GM19455 (cell line): ENCODE measurements at regions not wholly inside any gene's neighbourhood (a gene's known extent, or its start where the extent isn't known, plus 50 kb on each side); places are given as distances from the start of the nearest gene placed in this dataset.

Experiments
- ATAC-seq: cut with Tn5 transposase; IDR thresholded peaks from one replicate; pipeline ENCODE4 v1.9.1; 2021; ENCODE audit not compliant: unreplicated experiment

DNA sequence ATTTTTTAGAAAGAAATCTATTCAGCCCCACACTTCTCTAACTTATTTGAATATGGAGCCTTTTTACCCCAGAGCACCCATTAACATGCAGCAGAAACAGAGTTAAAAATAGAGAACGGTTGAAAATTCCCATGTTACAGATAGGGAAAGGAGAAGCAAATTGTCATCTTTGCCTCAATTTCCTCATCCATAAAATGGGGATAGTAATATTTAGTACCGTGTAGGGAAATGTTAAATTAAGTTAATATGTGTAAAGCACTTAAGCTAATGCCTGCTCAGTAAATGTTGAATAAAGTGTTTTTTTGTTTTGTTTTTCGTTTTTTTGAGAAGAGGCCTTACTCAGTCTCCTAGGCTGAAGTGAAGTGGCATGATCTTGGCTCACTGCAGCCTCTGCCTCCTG, 50.3 kb downstream of the NAV1 start:
- ATAC-seq, result no peak

DNA sequence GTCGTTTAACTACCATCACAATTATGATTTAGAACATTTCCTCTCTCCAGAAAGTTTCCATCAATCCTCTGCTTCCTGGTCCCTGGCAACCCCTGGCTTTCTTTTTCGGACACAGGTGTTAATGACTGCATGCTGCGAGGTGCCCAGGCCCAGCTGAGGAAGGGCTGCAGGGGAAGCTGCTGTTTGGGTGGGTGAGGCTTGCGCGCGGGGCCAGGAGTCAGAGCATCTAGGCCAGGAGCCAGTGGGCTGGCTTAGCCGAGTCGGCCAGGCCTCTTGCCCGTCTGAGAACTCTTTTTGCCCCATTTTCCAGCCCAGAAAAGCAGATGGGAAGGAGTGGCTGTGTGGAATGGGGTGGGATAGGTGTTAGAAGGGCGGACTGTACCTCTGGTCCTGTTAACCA, 51.5 kb downstream of the NAV1 start:
- no peak for ATAC-seq

DNA sequence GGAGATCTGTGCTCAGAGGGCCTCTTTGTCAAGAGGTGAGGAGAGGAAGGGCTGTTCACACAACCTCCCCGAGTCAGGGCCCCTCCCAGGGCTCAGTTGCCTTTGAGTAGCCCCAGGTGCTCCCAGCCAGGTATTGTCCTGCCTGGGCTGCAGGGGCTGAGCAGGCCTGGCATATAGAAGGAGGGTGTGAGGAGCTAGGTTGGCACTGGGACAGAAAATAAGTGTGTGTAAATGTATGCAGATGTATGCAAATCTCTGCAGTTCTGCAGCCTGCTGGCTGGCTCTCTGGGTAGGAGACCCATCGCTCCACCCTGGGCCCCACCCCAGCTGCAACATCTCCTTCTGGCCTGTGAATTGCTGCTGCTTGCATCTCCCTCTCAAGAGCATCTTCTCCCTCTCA, 52.4 kb downstream of the NAV1 start:
- no peak for ATAC-seq

DNA sequence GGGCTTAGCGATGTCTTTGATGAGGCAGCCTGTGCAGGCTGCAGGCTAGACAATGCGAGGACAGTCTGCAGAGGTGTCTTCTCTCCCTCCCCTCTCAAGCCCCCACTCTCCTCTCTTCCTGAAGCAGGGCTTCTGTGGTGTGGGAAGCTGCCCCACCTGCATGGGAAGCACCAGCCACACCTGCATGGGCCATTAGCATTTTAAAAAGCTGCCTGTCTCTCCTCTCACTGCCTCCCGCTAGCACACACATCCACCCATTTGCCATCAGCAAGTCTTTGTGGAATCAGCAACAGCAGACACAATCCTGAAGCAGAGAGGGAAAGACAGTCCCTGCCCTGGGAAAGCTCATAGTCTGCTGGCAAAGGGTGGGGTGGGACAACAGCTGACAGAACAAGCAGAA, 53.1 kb downstream of the NAV1 start:
- no peak for ATAC-seq

DNA sequence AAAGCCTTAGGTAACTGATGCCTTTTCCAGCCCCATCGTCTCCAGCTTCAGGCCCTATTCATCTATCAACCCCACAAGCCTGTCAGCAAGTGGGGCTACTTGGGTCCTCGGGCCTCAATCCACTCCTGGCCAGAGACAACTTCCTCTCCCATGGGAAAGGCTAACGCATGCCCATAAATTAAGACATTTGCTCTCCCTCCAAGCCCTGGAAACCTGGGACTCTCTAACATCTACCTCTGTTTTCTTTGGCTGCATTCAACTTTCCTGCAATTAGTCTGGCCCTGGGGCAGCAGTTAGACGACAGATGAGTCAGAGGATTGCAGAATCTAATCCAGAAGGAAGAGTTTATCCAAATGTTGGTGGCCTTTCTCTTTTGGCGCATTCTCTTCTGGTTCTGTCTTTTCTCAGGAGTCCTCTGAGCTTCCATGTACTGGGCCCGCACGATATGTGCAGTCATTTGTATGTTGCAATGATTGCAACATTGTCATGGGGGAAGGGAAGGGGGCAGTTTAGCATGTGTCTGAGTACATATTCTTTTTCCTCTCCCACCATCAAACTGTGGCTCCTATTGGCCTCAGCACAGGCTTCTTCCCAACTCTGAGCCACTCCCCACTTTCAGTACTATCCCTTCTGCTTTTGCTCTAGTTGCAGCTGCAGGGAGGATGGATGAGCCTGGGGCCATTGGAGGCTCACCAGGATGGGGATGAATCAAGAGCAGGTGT, 54.4 kb downstream of the NAV1 start:
- ATAC-seq, result no peak

DNA sequence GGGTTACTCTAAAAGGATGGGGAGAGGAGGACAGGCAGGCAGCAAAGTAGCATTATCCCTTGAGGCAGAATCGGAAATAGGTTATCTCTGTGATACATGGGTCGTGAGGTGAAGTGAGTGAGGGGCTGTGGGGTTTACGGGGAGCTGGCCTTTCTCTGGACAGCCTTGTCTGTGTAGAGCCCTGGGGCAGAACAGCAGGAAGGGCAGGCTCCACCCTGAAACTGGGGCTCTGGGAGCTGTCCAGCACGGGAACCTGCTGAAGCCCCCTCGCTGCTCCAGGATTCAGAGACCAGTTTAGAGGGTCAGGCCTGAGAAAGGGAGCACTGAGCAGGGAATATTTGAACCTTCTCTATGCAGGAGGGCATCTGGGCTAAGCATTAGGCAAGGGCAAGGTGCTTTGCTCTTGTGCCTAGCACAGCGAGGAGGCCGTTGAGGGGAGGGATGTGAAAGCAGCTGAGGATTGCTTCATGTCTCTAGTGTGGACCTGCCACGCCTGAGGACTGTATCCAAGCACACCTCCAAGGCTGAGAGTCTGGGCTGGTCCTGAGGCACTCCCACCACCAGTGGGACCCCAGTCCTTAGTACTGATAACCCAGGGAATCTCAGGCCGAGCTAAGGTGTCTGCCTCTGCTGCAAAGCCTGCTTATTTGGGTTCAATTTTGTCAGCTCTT, 55.8 kb downstream of the NAV1 start:
- ATAC-seq, result no peak

DNA sequence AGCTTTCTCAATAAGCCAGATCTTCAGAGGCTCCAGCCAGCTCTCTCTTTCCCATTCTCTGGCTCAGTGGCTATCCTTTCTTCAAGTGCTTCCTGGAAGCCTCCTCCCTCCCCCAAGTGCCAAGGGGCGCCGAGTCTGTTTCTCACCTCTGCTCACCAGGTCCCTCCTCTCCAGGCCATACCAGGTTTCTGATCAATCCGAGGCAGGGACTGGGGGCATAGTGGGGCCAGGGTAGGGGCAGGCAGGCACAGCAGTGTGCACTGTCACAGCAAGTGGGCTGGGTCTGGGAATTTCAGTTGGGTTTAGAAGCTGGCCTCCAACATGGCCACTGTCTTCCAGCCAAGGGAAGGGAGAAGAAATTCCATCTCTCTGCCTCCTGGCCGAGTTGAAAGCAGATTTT, 56.5 kb downstream of the NAV1 start:
- ATAC-seq, result no peak

DNA sequence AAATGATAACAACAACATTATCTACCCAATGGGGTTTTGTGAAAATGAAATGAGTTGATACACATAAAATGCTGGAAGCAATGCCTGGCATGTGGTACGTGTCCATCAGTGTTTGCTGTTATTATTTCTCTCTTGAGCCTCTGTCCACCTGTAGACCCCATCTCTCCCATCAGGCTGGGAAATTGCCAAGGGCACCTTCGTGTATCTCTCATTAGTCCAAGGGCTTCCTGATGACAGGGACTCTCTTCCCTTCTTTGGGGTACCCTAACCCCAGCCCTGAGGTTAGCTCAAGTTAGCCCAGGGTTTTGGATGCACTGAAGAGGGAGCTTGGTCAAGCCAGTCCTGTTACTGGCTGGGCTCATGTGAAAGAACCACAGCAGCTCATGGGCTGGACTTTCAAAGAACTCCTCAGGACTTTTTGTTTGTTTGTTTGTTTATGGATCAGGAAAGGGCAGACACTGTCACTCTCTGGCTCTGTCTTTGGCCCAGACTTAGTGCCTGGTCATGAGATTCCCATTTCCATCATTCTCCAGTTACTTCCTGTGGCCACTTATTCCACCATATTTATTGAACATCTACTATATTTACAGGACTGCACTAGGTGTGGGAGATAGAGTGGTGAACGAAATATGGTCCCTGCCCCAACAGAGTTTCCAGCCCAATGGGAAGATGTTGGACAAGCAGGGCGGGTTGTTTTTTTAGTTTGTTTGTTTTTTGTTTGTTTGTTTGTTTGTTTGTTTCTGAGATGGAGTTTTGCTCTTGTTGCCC, 57.4 kb downstream of the NAV1 start:
- ATAC-seq, result no peak

DNA sequence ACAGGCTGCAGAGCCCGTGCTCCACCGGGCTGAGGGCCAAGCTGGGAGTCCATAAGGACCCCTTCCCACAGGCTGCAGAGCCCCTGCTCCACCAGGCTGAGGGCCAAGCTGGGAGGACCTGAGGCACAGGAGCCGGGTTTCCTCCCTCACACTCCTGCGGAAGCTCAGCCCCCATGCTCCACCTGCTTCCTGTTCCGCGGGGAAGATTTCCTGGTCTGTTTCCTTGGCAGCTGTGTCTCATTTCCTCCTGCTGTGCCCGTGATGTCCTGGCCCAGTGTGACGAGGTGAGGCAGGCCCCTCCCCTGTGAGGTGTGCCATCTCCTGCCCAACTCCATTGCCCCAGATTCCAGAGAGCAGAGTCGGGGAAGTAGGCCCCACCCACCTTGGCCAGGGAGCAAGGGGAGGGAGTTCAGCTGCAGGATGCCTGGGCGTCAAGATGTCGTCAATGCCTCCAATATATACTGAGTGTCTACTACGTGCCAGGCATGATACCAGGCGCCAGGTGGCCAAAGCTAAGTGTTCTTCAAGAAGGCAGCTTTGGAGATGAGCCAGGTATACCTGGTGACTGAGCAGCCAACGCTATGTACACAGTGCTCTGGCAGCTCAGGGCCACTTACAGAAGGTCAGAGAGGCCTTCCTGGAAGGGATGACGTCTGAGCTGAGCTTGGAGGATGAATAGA, 58.8 kb downstream of the NAV1 start:
- ATAC-seq, result no peak

DNA sequence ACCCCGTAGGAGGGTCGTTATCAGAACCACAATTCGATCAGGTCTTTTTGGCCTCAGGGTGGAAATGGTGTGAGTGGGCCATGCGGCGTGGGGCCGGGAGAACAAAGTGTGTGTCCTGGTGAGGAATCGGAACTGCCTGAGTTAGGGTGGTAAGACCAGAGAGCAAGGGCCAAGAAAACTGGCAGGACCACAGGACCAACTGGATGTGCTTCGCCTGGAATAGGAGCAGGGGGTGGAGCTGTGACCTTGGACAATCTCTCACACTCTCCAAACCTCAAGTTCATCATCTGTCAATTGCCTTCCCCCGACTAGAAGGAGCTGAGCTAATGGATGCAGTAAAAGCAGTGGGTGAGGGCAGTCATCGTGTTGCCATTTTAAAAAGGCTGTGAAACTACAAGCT, 59.5 kb downstream of the NAV1 start:
- no peak for ATAC-seq

DNA sequence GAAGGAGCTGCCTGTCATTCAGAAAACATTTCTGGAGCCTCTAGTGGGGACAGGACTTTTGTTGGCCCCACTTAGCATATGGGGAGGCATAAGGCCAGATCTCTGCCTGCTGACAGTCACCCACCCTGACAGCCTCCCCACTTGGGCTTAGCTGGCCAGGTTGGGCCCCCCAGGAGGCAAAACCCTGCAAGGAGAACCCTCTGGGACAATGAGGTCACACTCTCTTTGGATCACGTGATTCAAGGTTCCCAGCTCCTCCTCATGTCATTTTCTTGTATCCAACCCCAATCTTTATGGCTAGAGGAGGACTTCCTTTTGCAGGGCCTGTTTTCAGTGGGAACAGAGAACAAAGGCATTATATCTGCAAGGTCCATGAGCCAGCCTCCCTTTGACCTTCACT, 60.0 kb downstream of the NAV1 start:
- ATAC-seq, result no peak

DNA sequence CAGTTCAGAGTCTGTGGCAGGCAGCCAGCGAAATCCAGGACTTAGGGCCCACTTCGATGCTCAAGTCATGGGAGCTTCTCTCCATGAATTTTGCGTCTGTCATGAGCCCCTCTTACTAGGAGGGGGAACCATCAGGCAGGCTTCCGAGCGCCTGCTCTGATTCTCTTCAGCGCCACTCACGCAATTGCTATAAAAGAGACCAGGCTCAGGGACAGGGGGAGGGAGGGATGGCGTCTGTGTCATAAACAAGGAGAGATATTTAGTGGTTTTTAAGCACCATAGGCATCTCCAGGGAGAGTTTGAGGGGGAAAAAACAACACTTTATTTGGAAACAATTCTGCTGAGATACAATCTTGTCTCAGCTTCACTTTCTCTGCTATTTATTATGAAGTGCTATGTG, 60.6 kb downstream of the NAV1 start:
- ATAC-seq, result no peak

DNA sequence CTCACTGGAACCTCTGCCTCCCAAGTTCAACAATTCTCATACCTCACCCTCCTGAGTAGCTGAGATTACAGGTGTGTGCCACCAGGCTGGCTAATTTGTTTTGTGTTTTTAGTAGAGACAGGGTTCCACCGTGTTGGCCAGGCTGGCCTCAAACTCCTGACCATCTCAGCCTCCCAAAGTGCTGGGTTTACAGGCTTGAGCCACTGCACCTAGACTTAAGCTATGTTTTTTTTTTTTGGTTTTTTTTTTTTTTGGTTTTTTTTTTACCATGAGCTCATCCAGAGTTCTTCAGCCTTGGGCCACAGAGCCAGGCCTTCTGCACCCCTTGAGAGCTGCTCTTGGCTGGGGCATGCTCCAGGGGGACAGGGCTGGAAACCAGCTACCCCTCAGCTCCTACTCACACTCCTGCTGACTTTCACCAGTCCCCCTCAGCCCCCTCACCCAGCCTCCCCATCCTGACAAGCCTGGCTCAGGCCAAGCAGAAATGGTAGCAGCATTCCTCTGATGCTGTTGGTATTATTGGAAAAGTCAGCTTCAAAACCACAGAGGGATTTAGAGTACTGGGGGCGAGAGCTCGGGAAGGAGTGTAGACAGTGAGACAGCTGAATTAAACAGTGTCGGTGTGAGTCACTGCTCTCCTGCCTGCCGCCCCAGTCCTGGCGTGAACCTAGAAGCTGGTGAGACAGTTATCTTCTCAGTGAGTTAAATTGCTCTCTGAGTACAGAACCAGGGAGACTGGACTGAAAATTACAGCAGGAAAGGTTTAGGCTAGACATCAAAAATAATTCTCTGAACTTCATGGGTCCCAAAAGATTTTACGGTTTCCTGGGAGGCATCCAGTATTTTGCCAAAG, 63.7 kb downstream of the NAV1 start:
- ATAC-seq, result no peak

DNA sequence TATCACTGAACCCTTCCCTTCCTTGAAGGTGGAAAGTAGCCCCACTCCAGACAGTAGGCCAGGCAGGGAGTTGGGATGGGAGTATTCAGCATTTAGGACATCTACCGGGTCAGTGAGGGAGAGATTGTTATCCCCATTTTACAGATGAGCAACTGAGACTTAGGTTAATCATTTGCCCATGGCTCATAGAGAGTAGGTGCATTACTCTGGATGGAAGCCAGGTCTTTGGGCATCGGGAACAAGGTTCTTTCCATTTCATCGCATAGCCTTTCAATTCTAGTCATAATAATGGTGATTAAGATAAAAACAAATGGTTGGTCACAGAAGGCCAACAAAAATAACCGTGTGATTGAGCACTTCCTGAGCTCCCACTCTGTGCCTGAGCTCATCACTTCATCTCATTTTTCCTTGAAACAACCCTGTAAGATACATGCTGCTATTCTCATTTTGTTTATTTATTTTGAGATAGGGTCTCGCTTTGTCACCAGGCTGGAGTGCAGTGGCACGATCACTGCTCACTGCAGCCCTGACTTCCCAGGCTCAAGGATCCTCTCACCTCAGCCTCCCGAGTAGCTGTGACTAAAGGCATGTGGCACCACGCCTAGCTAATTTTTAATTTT, 64.8 kb downstream of the NAV1 start:
- no peak for ATAC-seq

DNA sequence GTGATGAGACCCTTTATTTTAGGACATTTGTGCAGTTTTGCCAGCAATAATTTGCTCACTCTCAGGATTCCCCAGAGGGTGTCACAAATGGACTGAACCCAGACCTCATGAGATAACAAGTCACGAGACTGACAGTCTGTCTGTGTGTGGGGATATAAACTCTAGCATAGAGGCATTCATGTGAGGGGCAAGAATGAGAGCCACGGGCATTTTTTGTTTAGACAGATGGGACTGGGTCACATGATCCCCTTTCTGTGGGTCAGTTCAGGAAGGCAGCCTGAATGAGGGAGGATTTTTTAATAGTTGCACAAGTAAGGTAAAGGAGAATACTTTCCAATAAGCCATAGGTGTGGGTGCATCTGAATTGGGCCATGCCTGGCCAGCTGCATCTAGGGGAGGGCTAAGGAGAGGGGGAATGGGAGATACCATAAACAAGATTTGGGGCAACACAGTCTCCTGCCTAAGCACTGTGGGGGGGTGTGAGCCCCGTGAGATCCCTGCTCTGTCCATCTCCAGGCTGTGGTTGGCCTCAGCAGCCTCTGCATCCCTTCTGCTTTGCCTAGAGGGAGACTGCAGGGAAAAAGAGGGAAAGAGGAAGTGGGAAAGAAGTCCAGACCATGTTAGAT, 66.6 kb downstream of the NAV1 start:
- no peak for ATAC-seq

DNA sequence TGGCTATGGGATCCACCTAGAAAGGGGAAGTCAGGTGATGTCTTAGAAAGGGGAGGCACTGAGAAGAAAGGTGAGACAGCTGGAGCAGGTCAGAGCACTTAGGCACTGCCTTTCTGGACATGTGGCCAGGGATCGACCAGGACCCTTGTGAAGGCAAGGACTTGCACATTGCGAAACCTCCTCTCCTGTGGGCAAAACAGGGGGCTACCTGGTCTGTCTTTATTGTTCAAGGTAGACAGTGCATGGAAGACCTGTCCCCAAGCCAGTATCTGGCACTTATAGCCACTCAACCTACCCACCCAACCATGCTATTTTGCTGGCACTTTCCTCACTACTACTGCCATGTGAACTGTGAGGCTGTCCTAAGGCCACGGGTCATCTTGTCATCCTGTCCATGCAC, 67.2 kb downstream of the NAV1 start:
- no peak for ATAC-seq

DNA sequence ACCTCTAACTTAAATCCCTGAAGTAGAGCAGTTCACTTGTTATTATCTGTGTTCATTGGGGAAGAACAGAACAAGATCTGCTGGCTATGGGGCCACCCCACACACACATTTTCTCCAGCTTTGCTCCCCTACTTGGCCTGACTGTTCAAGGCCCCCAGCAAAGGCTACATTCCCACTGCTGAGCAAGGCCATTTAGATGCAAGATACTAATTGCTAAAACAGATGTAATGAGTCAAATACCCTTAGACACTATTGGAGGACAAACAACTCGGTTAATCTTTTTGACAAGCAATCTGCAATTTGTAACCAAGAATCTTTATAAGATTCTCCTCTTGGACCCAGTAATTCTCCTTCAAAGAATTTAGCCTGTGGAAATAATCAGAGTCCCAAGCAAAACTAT, 67.7 kb downstream of the NAV1 start:
- ATAC-seq, result no peak

DNA sequence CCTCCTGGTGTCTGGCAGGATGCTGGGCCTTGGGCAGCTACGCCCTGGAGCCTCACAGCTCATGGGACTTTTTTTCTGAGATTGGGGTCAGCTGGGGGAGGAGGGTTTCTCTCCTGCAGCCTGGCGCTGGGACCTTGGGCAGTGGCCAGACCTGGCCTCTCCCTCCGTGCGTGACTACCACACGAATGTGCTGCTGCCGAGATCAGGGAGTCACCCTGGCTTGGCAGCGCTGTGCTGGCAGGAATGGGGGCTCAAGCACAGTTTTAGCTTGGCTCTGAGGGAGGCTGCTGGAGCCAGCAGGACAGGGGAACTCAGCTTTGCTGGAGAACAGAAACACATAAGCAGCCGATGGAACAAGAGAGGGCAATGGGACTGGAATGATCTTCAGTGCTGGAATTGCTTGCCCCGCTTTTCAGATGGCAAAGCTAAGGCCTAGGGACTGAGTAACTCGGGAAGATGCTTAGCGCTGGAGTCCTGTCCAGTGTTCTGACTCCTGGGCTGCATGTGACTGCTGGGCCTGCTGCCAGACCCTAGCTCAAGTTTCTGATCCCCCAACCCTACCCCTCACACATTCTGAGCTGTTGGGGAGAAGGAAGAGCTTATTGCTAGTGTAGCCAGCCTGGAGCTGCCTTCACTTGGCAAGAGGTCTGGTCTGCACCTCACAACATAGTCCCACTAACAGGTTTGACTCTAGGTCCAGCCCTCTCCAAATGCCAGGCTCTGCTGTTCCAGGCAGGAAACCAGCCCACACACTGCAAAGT, 69.9 kb downstream of the NAV1 start:
- ATAC-seq, result no peak

DNA sequence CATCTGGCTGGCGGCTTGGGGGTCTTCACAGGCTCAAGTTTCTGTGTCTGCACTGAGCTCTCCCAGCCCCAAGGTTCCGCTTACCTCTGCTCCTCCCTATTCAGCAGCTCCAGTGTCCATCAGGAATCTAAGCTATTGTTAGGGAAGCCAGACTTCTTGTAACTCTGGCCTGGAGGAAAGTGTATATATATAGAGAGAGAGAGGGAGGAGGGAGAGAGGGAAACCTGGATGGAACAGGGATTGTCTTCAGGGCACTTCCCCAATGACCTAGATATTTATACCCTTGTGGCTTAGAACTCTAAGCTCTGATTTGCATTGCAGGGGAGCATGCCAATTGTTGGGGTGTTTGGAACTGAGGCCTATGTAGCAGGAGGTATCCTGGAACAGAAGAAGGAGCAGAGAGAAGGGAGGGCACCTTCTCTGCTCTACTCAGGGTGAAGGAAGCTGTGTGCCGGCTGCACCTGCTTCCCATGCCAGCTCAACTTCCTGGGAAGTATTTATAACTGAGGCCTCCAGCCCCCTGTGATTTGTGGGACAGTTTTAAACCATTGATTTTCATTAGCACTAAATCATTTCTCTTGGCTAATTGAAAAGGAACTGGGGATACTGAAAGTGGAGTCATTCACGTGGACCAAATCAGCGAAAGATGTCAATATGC, 70.9 kb downstream of the NAV1 start:
- ATAC-seq, result no peak
